SU-DHL-6 (cell line): ENCODE measurements at regions not wholly inside any gene's neighbourhood (a gene's known extent, or its start where the extent isn't known, plus 50 kb on each side); places are given as distances from the start of the nearest gene placed in this dataset.

Experiments used
- H2AFZ ChIP-seq: fragments of 200-600 bp; sonication (generic); 2 replicates; pipeline ENCODE4 v1.6.1; 2014; ENCODE audit warnings: low read depth, mild to moderate bottlenecking, moderate library complexity, mixed read lengths, antibody characterized with exemption, low read length; ENCODE audit not compliant: severe bottlenecking
- H3F3A ChIP-seq: fragments of 200-600 bp; shearing (Covaris generic); 2 replicates; pipeline ENCODE4 v1.6.0; 2016; ENCODE audit warnings: antibody characterized with exemption, mild to moderate bottlenecking; ENCODE audit not compliant: insufficient read depth
- H3K27ac ChIP-seq: fragments of 200-600 bp; sonication (generic); 2 replicates; pipeline ENCODE4 v1.5.1; 2016; ENCODE audit warnings: low read depth, mild to moderate bottlenecking, low read length, moderate library complexity, mixed read lengths
- H3K27me3 ChIP-seq: fragments of 200-600 bp; sonication (generic), shearing (Covaris generic); 2 replicates; pipeline ENCODE4 v1.6.0; 2014; ENCODE audit warnings: mild to moderate bottlenecking, low read length
- H3K36me3 ChIP-seq: fragments of 200-600 bp; sonication (generic); 2 replicates; pipeline ENCODE4 v1.6.1; 2014; ENCODE audit warnings: mild to moderate bottlenecking, low read length, mixed read lengths
- H3K4me2 ChIP-seq: fragments of 300-600, 200-600 bp; shearing (Covaris generic), sonication (generic); 2 replicates; pipeline ENCODE4 v1.6.0; 2014; ENCODE audit warnings: low read length, low read depth, mild to moderate bottlenecking; ENCODE audit not compliant: poor library complexity, severe bottlenecking
- H3K4me3 ChIP-seq: fragments of 200-600 bp; sonication (generic); 2 replicates; pipeline ENCODE4 v1.5.1; 2014; ENCODE audit warnings: antibody characterized with exemption, low read length, mild to moderate bottlenecking, mixed read lengths; ENCODE audit not compliant: insufficient read depth, poor library complexity, severe bottlenecking
- H3K79me2 ChIP-seq: fragments of 200-600 bp; sonication (generic); 2 replicates; pipeline ENCODE4 v1.6.1; 2014; ENCODE audit warnings: mild to moderate bottlenecking, low read length, moderate library complexity; ENCODE audit not compliant: insufficient read depth
- H3K9ac ChIP-seq: fragments of 200-600 bp; sonication (generic); 2 replicates; pipeline ENCODE4 v1.7.0; 2014; ENCODE audit warnings: mild to moderate bottlenecking, low read length
- H3K9me2 ChIP-seq: fragments of 200-600 bp; sonication (generic); replicated peaks from 2 replicates; pipeline ENCODE4 v1.6.1; 2014; ENCODE audit warnings: low read length; ENCODE audit not compliant: insufficient read depth
- H3K9me3 ChIP-seq: fragments of 200-600 bp; sonication (generic); 2 replicates; pipeline ENCODE4 v1.6.1; 2014; ENCODE audit warnings: low read length, mixed read lengths; ENCODE audit not compliant: insufficient read depth
- H4K20me1 ChIP-seq: fragments of 200-600 bp; sonication (generic); 2 replicates; pipeline ENCODE4 v1.6.1; 2014; ENCODE audit warnings: low read depth, mild to moderate bottlenecking, antibody characterized with exemption, low read length, moderate library complexity, mixed read lengths
- EZH2phosphoT487 ChIP-seq: fragments of 200-600 bp; sonication (generic), shearing (Covaris generic); conservative IDR thresholded peaks from 2 replicates; pipeline ENCODE4 v1.6.1; 2018; ENCODE audit warnings: mild to moderate bottlenecking, antibody characterized with exemption, low read length, moderate library complexity, mixed read lengths
- TF ChIP-seq, protein P1 (sequence below): fragments of 200-600 bp; sonication (generic); IDR thresholded peaks from one replicate; pipeline ENCODE4 v1.5.1; 2017; ENCODE audit warnings: antibody characterized with exemption, mild to moderate bottlenecking, low read length, moderate library complexity; ENCODE audit not compliant: insufficient read depth, poor library complexity, severe bottlenecking

GRCh38 chr6:91720324-91720723 is 1133.5 kb upstream of the MAP3K7 start:
- Histone ChIP-seq H2AFZ (no peak overlapping the region), H3K79me2 (no peaks in the 10 kb centered on the region), H3F3A (no peaks in the 10 kb centered on the region), H3K36me3 (no peaks in the 10 kb centered on the region), H3K9me3 (no peaks in the 10 kb centered on the region), H3K4me3 (no peak overlapping the region), H3K9ac (no peak overlapping the region), H4K20me1 (no peaks in the 10 kb centered on the region), H3K27ac (no peak overlapping the region), H3K4me2 (no peak overlapping the region), H3K27me3 (no peaks in the 10 kb centered on the region), H3K9me2 (no peaks in the 10 kb centered on the region)
- TF ChIP-seq, protein P1, sequence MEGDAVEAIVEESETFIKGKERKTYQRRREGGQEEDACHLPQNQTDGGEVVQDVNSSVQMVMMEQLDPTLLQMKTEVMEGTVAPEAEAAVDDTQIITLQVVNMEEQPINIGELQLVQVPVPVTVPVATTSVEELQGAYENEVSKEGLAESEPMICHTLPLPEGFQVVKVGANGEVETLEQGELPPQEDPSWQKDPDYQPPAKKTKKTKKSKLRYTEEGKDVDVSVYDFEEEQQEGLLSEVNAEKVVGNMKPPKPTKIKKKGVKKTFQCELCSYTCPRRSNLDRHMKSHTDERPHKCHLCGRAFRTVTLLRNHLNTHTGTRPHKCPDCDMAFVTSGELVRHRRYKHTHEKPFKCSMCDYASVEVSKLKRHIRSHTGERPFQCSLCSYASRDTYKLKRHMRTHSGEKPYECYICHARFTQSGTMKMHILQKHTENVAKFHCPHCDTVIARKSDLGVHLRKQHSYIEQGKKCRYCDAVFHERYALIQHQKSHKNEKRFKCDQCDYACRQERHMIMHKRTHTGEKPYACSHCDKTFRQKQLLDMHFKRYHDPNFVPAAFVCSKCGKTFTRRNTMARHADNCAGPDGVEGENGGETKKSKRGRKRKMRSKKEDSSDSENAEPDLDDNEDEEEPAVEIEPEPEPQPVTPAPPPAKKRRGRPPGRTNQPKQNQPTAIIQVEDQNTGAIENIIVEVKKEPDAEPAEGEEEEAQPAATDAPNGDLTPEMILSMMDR, result no peak
- TF ChIP-seq EZH2phosphoT487, result no peak

DNA sequence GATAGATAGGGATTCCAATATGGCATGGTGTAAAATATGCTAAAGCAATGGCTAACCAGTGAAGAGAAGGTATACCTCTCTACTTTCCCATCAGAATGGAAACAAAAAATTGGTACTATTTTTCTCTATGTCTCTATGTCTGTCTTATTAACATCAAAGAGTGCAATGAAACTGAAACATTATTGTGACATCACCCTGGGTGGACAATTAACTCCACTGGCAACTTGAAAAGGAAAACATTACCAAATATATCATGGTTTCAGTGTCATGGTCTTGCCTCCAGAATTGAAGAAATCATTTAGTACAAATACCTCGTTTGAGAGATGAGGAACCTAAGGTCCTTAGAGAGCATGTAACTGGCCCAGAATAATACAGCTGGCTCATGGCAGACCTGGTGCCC is 1132.5 kb upstream of the MAP3K7 start:
- Histone ChIP-seq H3K4me3 (no peak overlapping the region), H3K79me2 (no peaks in the 10 kb centered on the region), H3K9me3 (no peaks in the 10 kb centered on the region), H3K4me2 (no peak overlapping the region), H3K9me2 (no peaks in the 10 kb centered on the region), H3K27me3 (no peaks in the 10 kb centered on the region), H2AFZ (no peak overlapping the region), H3K9ac (no peak overlapping the region), H3F3A (no peaks in the 10 kb centered on the region), H3K36me3 (no peaks in the 10 kb centered on the region), H4K20me1 (no peaks in the 10 kb centered on the region), H3K27ac (no peak overlapping the region)
- TF ChIP-seq, protein P1, result no peak
- no peak for TF ChIP-seq EZH2phosphoT487

- Histone ChIP-seq H3K9me3 (no peaks in the 10 kb centered on the region), H4K20me1 (no peaks in the 10 kb centered on the region), H3K36me3 (no peaks in the 10 kb centered on the region), H3K9me2 (no peaks in the 10 kb centered on the region), H2AFZ (no peak overlapping the region), H3K27ac (no peak overlapping the region), H3K4me2 (no peak overlapping the region), H3K4me3 (no peak overlapping the region), H3K79me2 (no peaks in the 10 kb centered on the region), H3K9ac (no peak overlapping the region), H3F3A (no peaks in the 10 kb centered on the region), H3K27me3 (no peaks in the 10 kb centered on the region)
- TF ChIP-seq, protein P1, result no peak
Observed at GRCh38 chr6:91718198-91718597, 1131.3 kb upstream of the MAP3K7 start.

- no peak overlapping the region for H3K9ac ChIP-seq
- H3K4me2 ChIP-seq, result no peak overlapping the region
- H3F3A ChIP-seq, result no peaks in the 10 kb centered on the region
- H4K20me1 ChIP-seq, result no peaks in the 10 kb centered on the region
- TF ChIP-seq, protein P1, result no peak
- TF ChIP-seq EZH2phosphoT487, result no peak
- H2AFZ ChIP-seq, result no peak overlapping the region
- no peak overlapping the region for H3K27ac ChIP-seq
- H3K4me3 ChIP-seq, result no peak overlapping the region
- no peaks in the 10 kb centered on the region for H3K36me3 ChIP-seq
- H3K79me2 ChIP-seq, result no peaks in the 10 kb centered on the region
- H3K9me2 ChIP-seq, result no peaks in the 10 kb centered on the region
- no peaks in the 10 kb centered on the region for H3K27me3 ChIP-seq
- no peaks in the 10 kb centered on the region for H3K9me3 ChIP-seq
Observed at GRCh38 chr6:91717094-91717493, 1130.2 kb upstream of the MAP3K7 start.
